ENCODE measurements at regions not wholly inside any gene's neighbourhood (a gene's known extent, or its start where the extent isn't known, plus 50 kb on each side); places are given as distances from the start of the nearest gene placed in this dataset.

- TF ChIP-seq CTCF (IDR thresholded peaks at IDR 0.05) (no peak), POLR2A (IDR thresholded peaks at IDR 0.05) (no peak)
Observed at GRCh38 chr2:128454980-128455720, 136.5 kb upstream of the HS6ST1 start.

Measured in ovary (tissue), 3 donors.